WTC11 (cell line): ENCODE measurements at regions not wholly inside any gene's neighbourhood (a gene's known extent, or its start where the extent isn't known, plus 50 kb on each side); places are given as distances from the start of the nearest gene placed in this dataset.

Source experiments
- AFF4 ChIP-seq: sonication (generic); formaldehyde crosslinking; IDR thresholded peaks from 2 replicates; pipeline ENCODE4 v1.8.1; 2023; ENCODE audit warnings: mild to moderate bottlenecking, missing genetic modification reagents, borderline replicate concordance
- CREM ChIP-seq: sonication (generic); formaldehyde crosslinking; IDR thresholded peaks from 2 replicates; pipeline ENCODE4 v1.8.1; 2022; ENCODE audit warnings: mild to moderate bottlenecking, missing genetic modification reagents, moderate library complexity
- ESRRA ChIP-seq: sonication (generic); formaldehyde crosslinking; IDR thresholded peaks from 2 replicates; pipeline ENCODE4 v1.8.1; 2022; ENCODE audit warnings: mild to moderate bottlenecking, missing genetic modification reagents, borderline replicate concordance
- FOXP1 ChIP-seq: sonication (generic); formaldehyde crosslinking; IDR thresholded peaks from 2 replicates; pipeline ENCODE4 v1.8.0; 2022; ENCODE audit warnings: missing genetic modification reagents, mild to moderate bottlenecking, moderate library complexity, borderline replicate concordance
- IRF2 ChIP-seq: sonication (generic); formaldehyde crosslinking; IDR thresholded peaks from 2 replicates; pipeline ENCODE4 v1.8.0; 2022; ENCODE audit warnings: low read depth, missing genetic modification reagents, borderline replicate concordance
- RELA ChIP-seq: sonication (generic); formaldehyde crosslinking; IDR thresholded peaks from 2 replicates; pipeline ENCODE4 v1.8.1; 2022; ENCODE audit warnings: missing genetic modification reagents, mild to moderate bottlenecking, borderline replicate concordance
- SP1 ChIP-seq: sonication (generic); formaldehyde crosslinking; conservative IDR thresholded peaks from 2 replicates; pipeline ENCODE4 v1.8.1; 2022; ENCODE audit warnings: missing genetic modification reagents
- TCF7 ChIP-seq: sonication (generic); formaldehyde crosslinking; IDR thresholded peaks from 2 replicates; pipeline ENCODE4 v1.8.0; 2022; ENCODE audit warnings: mild to moderate bottlenecking, low read depth, missing genetic modification reagents, moderate library complexity
- USF1 ChIP-seq: sonication (generic); formaldehyde crosslinking; IDR thresholded peaks from 2 replicates; pipeline ENCODE4 v1.8.0; 2022; ENCODE audit warnings: mild to moderate bottlenecking, missing genetic modification reagents
- TF ChIP-seq, protein P1 (sequence below): fragments of 200-600 bp; IDR thresholded peaks from 2 replicates; pipeline ENCODE4 v1.8.0; 2022; ENCODE audit warnings: antibody characterized with exemption
- TF ChIP-seq, protein P2 (sequence below): sonication (generic); formaldehyde crosslinking; IDR thresholded peaks from 2 replicates; pipeline ENCODE4 v1.8.1; 2022; ENCODE audit warnings: low read depth, mild to moderate bottlenecking, moderate library complexity, missing genetic modification reagents, borderline replicate concordance
- TF ChIP-seq, protein P3 (sequence below): sonication (generic); formaldehyde crosslinking; IDR thresholded peaks from 2 replicates; pipeline ENCODE4 v1.8.0; 2023; ENCODE audit warnings: missing genetic modification reagents
- TF ChIP-seq, protein P4 (sequence below): sonication (generic); formaldehyde crosslinking; IDR thresholded peaks from 2 replicates; pipeline ENCODE4 v1.8.1; 2023; ENCODE audit warnings: mild to moderate bottlenecking, missing genetic modification reagents, moderate library complexity

DNA sequence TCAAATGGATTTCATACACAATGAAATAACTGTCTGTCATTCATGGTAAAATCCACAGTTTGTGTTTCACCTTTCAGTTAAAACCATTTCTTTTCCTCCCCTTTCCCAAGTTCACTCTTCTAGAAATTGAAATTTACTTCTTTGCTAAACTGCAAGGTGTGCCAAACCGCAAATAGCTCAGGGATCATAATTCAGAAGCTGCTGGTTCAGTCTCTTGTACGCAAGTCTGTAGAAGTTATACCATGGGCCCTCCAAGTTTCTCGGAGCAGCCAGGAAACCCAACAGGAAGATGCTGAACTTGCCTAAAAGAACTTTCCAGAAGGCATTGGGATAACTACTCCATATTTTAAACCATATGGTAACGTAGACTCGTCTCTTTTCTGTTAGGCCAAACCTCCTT lies 268.9 kb downstream of the FLRT2 start:
- TF ChIP-seq, protein P1, sequence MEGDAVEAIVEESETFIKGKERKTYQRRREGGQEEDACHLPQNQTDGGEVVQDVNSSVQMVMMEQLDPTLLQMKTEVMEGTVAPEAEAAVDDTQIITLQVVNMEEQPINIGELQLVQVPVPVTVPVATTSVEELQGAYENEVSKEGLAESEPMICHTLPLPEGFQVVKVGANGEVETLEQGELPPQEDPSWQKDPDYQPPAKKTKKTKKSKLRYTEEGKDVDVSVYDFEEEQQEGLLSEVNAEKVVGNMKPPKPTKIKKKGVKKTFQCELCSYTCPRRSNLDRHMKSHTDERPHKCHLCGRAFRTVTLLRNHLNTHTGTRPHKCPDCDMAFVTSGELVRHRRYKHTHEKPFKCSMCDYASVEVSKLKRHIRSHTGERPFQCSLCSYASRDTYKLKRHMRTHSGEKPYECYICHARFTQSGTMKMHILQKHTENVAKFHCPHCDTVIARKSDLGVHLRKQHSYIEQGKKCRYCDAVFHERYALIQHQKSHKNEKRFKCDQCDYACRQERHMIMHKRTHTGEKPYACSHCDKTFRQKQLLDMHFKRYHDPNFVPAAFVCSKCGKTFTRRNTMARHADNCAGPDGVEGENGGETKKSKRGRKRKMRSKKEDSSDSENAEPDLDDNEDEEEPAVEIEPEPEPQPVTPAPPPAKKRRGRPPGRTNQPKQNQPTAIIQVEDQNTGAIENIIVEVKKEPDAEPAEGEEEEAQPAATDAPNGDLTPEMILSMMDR, result no peak
- TF ChIP-seq CREM (CRISPR knock-in tag), result no peak
- TF ChIP-seq, protein P2, sequence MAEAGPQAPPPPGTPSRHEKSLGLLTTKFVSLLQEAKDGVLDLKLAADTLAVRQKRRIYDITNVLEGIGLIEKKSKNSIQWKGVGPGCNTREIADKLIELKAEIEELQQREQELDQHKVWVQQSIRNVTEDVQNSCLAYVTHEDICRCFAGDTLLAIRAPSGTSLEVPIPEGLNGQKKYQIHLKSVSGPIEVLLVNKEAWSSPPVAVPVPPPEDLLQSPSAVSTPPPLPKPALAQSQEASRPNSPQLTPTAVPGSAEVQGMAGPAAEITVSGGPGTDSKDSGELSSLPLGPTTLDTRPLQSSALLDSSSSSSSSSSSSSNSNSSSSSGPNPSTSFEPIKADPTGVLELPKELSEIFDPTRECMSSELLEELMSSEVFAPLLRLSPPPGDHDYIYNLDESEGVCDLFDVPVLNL (CRISPR knock-in tag), result no peak
- TF ChIP-seq RELA (CRISPR knock-in tag), result no peak
- TF ChIP-seq AFF4, result no peak
- no peak for TF ChIP-seq TCF7 (CRISPR knock-in tag)
- no peak for TF ChIP-seq FOXP1 (CRISPR knock-in tag)
- TF ChIP-seq USF1 (CRISPR knock-in tag), result no peak
- TF ChIP-seq, protein P3, sequence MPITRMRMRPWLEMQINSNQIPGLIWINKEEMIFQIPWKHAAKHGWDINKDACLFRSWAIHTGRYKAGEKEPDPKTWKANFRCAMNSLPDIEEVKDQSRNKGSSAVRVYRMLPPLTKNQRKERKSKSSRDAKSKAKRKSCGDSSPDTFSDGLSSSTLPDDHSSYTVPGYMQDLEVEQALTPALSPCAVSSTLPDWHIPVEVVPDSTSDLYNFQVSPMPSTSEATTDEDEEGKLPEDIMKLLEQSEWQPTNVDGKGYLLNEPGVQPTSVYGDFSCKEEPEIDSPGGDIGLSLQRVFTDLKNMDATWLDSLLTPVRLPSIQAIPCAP (CRISPR knock-in tag), result no peak
- TF ChIP-seq SP1 (CRISPR knock-in tag), result no peak
- TF ChIP-seq, protein P4, sequence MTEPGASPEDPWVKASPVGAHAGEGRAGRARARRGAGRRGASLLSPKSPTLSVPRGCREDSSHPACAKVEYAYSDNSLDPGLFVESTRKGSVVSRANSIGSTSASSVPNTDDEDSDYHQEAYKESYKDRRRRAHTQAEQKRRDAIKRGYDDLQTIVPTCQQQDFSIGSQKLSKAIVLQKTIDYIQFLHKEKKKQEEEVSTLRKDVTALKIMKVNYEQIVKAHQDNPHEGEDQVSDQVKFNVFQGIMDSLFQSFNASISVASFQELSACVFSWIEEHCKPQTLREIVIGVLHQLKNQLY, result no peak
- no peak for TF ChIP-seq IRF2 (CRISPR knock-in tag)
- no peak for TF ChIP-seq ESRRA
